Caco-2 (cell line): ENCODE measurements at regions not wholly inside any gene's neighbourhood (a gene's known extent, or its start where the extent isn't known, plus 50 kb on each side); places are given as distances from the start of the nearest gene placed in this dataset.

ENCODE experiments used
- BruUV-seq: library from RNA; stranded (reverse); fragments of 400-500 nt; replicated peaks from 2 replicates; lab custom pipeline; 2021; lab: Mats Ljungman, UMichigan
- CTCF ChIA-PET: fragments of 300-600 bp; sonication (Branson Sonifier 250); formaldehyde crosslinking; loops from one replicate; lab custom pipeline; 2022; ENCODE audit warnings: antibody characterized with exemption; lab: Charles Lee
- POLR2A ChIA-PET: fragments of 300-600 bp; sonication (Branson Sonifier 250); formaldehyde crosslinking; loops from one replicate; lab custom pipeline; 2022; ENCODE audit warnings: antibody characterized with exemption; lab: Charles Lee
- DNase-seq, 2 experiments: peaks; one replicate each; pipeline versions ENCODE4 v3.0.0 to v3.0.0-alpha.2; 2020 to 2022
- H3K27me3 ChIP-seq: replicated peaks from 2 replicates; pipeline ENCODE4 v1.6.0; 2011; ENCODE audit warnings: low read length; ENCODE audit not compliant: control insufficient read depth, insufficient read depth
- H3K36me3 ChIP-seq: 2 replicates; pipeline ENCODE4 v1.5.1; 2011; ENCODE audit warnings: low read length; ENCODE audit not compliant: control insufficient read depth, insufficient read depth
- H3K4me1 ChIP-seq: fragments of 250-450 bp; sonication (Bioruptor Pico); 2 replicates; pipeline ENCODE4 v1.5.1; 2020; ENCODE audit warnings: mild to moderate bottlenecking
- H3K4me3 ChIP-seq: 2 replicates; pipeline ENCODE4 v1.5.1; 2011; ENCODE audit warnings: low read depth, mild to moderate bottlenecking, control low read depth, low read length
- H3K9me3 ChIP-seq: fragments of 250-450 bp; sonication (Bioruptor Pico); 2 replicates; pipeline ENCODE4 v1.5.1; 2020; ENCODE audit warnings: mild to moderate bottlenecking, moderate library complexity
- H3K27ac Mint-ChIP-seq: one replicate; pipeline ENCODE4 v1.8.0; 2022; ENCODE audit warnings: mixed read lengths; ENCODE audit not compliant: unreplicated experiment
- H3K27me3 Mint-ChIP-seq: one replicate; pipeline ENCODE4 v1.8.0; 2022; ENCODE audit warnings: mixed read lengths; ENCODE audit not compliant: insufficient read depth, unreplicated experiment
- H3K36me3 Mint-ChIP-seq: one replicate; pipeline ENCODE4 v1.8.0; 2022; ENCODE audit warnings: mild to moderate bottlenecking, mixed read lengths; ENCODE audit not compliant: insufficient read depth, unreplicated experiment
- H3K4me1 Mint-ChIP-seq: one replicate; pipeline ENCODE4 v1.8.0; 2022; ENCODE audit warnings: low read depth, mixed read lengths; ENCODE audit not compliant: unreplicated experiment
- H3K4me3 Mint-ChIP-seq: one replicate; pipeline ENCODE4 v1.8.0; 2022; ENCODE audit warnings: mild to moderate bottlenecking, moderate library complexity, mixed read lengths; ENCODE audit not compliant: unreplicated experiment
- H3K9me3 Mint-ChIP-seq: one replicate; pipeline ENCODE4 v1.8.0; 2022; ENCODE audit warnings: mixed read lengths; ENCODE audit not compliant: unreplicated experiment
- CTCF ChIP-seq, 2 experiments: fragments of 200-600 bp in 1 of 2; IDR thresholded peaks; 1 replicate in 1 of 2; 2 replicates in 1 of 2; pipeline versions ENCODE4 v1.5.1 to v1.8.0; 2011 to 2022; ENCODE audit warnings: antibody characterized with exemption in 1 of 2, control low read depth in 1 of 2, inconsistent platforms in 1 of 2, low read depth in 1 of 2, low read length in 1 of 2, mild to moderate bottlenecking in 1 of 2, moderate library complexity in 1 of 2; ENCODE audit not compliant: insufficient read depth in 1 of 2, severe bottlenecking in 1 of 2, unreplicated experiment in 1 of 2
- intact Hi-C: fragments of 100-400 bp; cut with micrococcal nuclease; formaldehyde crosslinking; loops from one replicate; pipeline ENCODE4 v1.10.0; 2022; ENCODE audit not compliant: unreplicated experiment

GRCh38 chr13:56953965-56954364 lies 186.8 kb upstream of the PRR20A start:
- no peaks in the 10 kb centered on the region for H3K36me3 ChIP-seq
- POLR2A ChIA-PET, result no interaction called here

GRCh38 chr13:56975647-56976046 lies 165.1 kb upstream of the PRR20A start:
- Histone ChIP-seq H3K36me3 (no peaks in the 10 kb centered on the region), H3K4me3 (no peak overlapping the region), H3K27me3 (no peaks in the 10 kb centered on the region), H3K4me1 (no peaks in the 10 kb centered on the region), H3K9me3 (no peaks in the 10 kb centered on the region)
- Mint-ChIP-seq H3K9me3 (no peaks in the 10 kb centered on the region), H3K4me3 (no peak overlapping the region), H3K27ac (no peak overlapping the region), H3K36me3 (no peaks in the 10 kb centered on the region), H3K27me3 (no peaks in the 10 kb centered on the region), H3K4me1 (no peaks in the 10 kb centered on the region)
- ChIA-PET POLR2A (no interaction called here), CTCF (no interaction called here)
- BruUV-seq, result no TSS peak
- no peak for TF ChIP-seq CTCF (IDR thresholded peaks at IDR 0.05; ENCODE audit: insufficient read depth in 1 of 2, low read depth in 1 of 2, low read length in 1 of 2, severe bottlenecking in 1 of 2, unreplicated experiment in 1 of 2)
- intact Hi-C loops, result no loop called here
- no peak for DNase-seq

More at GRCh38 chr13:56953965-56954364, 186.8 kb upstream of the PRR20A start:
- no peaks in the 10 kb centered on the region for H3K9me3 ChIP-seq
- no peaks in the 10 kb centered on the region for H3K27me3 ChIP-seq
- no peaks in the 10 kb centered on the region for H3K9me3 Mint-ChIP-seq
- intact Hi-C loops, result no loop called here
- BruUV-seq, result no TSS peak
- H3K36me3 Mint-ChIP-seq, result no peaks in the 10 kb centered on the region
- H3K4me1 ChIP-seq, result no peaks in the 10 kb centered on the region
- no peak overlapping the region for H3K4me3 Mint-ChIP-seq
- no peak for TF ChIP-seq CTCF (IDR thresholded peaks at IDR 0.05; ENCODE audit: insufficient read depth in 1 of 2, low read depth in 1 of 2, low read length in 1 of 2, severe bottlenecking in 1 of 2, unreplicated experiment in 1 of 2)
- no peaks in the 10 kb centered on the region for H3K4me1 Mint-ChIP-seq
- DNase-seq, result no peak
- no peak overlapping the region for H3K4me3 ChIP-seq
- no peaks in the 10 kb centered on the region for H3K27me3 Mint-ChIP-seq
- CTCF ChIA-PET, result no interaction called here
- H3K27ac Mint-ChIP-seq, result no peak overlapping the region

- Histone ChIP-seq H3K4me1 (no peaks in the 10 kb centered on the region), H3K4me3 (no peak overlapping the region), H3K36me3 (no peaks in the 10 kb centered on the region), H3K9me3 (no peaks in the 10 kb centered on the region), H3K27me3 (no peaks in the 10 kb centered on the region)
- no peak for DNase-seq
- intact Hi-C loops, result no loop called here
- ChIA-PET POLR2A (no interaction called here), CTCF (no interaction called here)
- no peak overlapping the region for H3K27ac Mint-ChIP-seq
- no peaks in the 10 kb centered on the region for H3K9me3 Mint-ChIP-seq
- BruUV-seq, result no TSS peak
- TF ChIP-seq CTCF (IDR thresholded peaks at IDR 0.05; ENCODE audit: insufficient read depth in 1 of 2, low read depth in 1 of 2, low read length in 1 of 2, severe bottlenecking in 1 of 2, unreplicated experiment in 1 of 2), result no peak
- no peaks in the 10 kb centered on the region for H3K27me3 Mint-ChIP-seq
- H3K4me3 Mint-ChIP-seq, result no peak overlapping the region
- no peaks in the 10 kb centered on the region for H3K36me3 Mint-ChIP-seq
- H3K4me1 Mint-ChIP-seq, result no peaks in the 10 kb centered on the region
Measured at GRCh38 chr13:56980856-56981255, 159.9 kb upstream of the PRR20A start.
